ENCODE measurements at regions not wholly inside any gene's neighbourhood (a gene's known extent, or its start where the extent isn't known, plus 50 kb on each side); places are given as distances from the start of the nearest gene placed in this dataset.

DNA sequence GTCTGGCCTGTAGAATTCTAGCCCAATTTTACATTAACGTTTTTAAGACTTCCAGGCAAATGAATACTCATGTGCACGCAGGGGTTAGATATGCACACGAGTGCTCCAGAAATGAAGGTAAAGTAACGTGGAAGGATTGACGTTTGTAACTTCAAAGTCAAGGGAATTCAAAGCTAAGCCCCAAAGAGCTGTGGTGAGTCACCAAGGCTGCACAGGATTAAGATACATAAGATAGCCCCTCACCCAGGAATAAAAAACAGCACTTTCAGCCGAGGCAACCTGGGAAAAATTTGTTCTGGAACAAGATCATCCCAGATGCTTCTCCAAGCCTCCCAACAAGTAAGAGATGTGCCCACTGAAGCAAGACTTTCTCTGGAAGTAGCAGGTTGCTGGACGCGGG lies 259.6 kb upstream of the PLXNA2 start:
- H3K27me3 Mint-ChIP-seq: peaks cover 17% of the 10 kb centered on the region
- peaks cover 4% of the 10 kb centered on the region for H3K4me1 Mint-ChIP-seq (ENCODE audit: low read depth)
- H3K27ac Mint-ChIP-seq: no peak overlapping the region
- H3K4me3 Mint-ChIP-seq (ENCODE audit: low read depth): no peak overlapping the region
- peaks cover 3% of the 10 kb centered on the region for H3K9me3 Mint-ChIP-seq (ENCODE audit: low read depth)
- no peak for DNase-seq (ENCODE audit: low spot score, unreplicated experiment)
- H3K36me3 Mint-ChIP-seq (ENCODE audit: insufficient read depth): no peaks in the 10 kb centered on the region
- TF ChIP-seq, protein P1, sequence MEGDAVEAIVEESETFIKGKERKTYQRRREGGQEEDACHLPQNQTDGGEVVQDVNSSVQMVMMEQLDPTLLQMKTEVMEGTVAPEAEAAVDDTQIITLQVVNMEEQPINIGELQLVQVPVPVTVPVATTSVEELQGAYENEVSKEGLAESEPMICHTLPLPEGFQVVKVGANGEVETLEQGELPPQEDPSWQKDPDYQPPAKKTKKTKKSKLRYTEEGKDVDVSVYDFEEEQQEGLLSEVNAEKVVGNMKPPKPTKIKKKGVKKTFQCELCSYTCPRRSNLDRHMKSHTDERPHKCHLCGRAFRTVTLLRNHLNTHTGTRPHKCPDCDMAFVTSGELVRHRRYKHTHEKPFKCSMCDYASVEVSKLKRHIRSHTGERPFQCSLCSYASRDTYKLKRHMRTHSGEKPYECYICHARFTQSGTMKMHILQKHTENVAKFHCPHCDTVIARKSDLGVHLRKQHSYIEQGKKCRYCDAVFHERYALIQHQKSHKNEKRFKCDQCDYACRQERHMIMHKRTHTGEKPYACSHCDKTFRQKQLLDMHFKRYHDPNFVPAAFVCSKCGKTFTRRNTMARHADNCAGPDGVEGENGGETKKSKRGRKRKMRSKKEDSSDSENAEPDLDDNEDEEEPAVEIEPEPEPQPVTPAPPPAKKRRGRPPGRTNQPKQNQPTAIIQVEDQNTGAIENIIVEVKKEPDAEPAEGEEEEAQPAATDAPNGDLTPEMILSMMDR (IDR thresholded peaks at IDR 0.05; ENCODE audit: unreplicated experiment): no peak

DNA sequence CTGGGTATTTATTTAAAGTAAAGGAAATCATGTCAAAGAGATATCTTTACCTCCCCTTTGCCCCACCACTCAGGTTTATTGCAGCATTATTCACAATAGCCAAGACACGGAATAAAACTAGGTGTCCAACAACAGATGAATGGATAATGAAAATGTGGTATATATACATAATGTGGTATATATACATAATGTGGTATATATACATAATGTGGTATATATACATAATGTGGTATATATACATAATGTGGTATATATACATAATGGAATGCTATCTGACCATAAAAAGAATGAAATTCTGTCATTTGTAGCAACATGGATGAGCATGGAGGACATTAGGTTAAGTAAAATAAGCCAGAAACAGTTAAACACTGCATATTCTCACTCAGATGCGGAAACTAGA lies 262.6 kb upstream of the PLXNA2 start:
- H3K27ac Mint-ChIP-seq: no peak overlapping the region
- no peaks in the 10 kb centered on the region for H3K36me3 Mint-ChIP-seq (ENCODE audit: insufficient read depth)
- peaks cover 15% of the 10 kb centered on the region for H3K27me3 Mint-ChIP-seq
- H3K4me3 Mint-ChIP-seq (ENCODE audit: low read depth): no peak overlapping the region
- no peaks in the 10 kb centered on the region for H3K9me3 Mint-ChIP-seq (ENCODE audit: low read depth)
- DNase-seq (ENCODE audit: low spot score, unreplicated experiment): no peak
- H3K4me1 Mint-ChIP-seq (ENCODE audit: low read depth): peaks cover 8% of the 10 kb centered on the region
- TF ChIP-seq, protein P1 (IDR thresholded peaks at IDR 0.05; ENCODE audit: unreplicated experiment): no peak

DNA sequence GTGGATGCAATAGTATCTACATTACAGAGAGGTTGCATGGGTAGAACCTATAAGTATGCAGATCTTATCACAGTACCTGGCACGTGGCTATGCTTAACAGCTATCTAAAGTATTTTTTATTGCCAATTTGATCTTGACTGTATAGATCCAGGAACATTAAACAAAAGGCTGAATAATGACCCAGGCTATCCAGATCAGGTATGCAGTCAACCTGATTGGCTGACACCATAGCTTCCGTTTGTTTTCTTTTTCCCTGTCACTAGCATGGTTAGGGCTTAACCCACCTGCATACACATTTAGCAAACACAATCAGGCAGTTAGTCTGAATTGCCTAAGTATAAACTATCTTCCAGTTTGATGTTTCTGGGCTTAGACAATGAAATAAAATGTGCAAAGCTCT lies 264.9 kb upstream of the PLXNA2 start:
- TF ChIP-seq, protein P1 (IDR thresholded peaks at IDR 0.05; ENCODE audit: unreplicated experiment): no peak
- Mint-ChIP-seq H3K9me3 (ENCODE audit: low read depth) (no peaks in the 10 kb centered on the region), H3K4me1 (ENCODE audit: low read depth) (peaks cover 8% of the 10 kb centered on the region), H3K36me3 (ENCODE audit: insufficient read depth) (no peaks in the 10 kb centered on the region), H3K27me3 (peaks cover 28% of the 10 kb centered on the region), H3K4me3 (ENCODE audit: low read depth) (no peak overlapping the region), H3K27ac (no peak overlapping the region)
- no peak for DNase-seq (ENCODE audit: low spot score, unreplicated experiment)

DNA sequence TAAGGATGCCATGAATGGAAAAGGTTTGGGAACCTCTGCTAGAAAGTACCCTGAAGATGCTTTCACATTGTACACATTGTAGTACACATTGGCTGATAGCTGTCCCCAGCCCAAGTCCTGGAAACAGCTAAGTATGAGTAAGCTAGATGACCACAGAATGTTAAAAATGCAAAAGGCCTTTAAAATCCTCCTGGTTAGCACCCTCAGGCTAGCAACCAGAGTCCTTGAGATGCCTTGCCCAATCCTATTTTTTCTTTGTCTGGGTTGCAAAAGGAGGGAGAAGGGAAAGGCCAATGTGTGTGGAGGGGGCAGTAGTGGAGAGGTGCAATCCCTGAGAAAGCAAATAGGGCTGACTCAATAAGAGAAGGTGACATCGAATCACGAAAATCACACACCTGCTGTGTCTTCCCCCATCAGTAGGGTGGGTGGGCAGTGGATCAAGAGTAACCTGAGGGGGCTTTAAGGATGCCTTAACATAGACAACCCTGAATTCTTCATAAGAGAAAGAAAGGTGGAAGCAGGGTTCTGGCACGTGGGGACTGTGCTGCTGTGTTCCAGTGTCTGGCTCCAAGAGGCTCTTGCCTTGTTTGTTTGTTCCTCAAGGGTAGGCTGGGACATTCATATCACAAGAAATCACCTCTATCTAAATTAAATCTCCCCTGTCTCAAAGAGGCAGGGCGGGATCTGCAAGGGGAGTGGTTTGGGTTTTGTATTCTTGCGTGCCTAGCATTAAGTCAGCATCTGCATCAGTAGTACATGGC lies 266.2 kb upstream of the PLXNA2 start:
- H3K36me3 Mint-ChIP-seq (ENCODE audit: insufficient read depth): no peaks in the 10 kb centered on the region
- TF ChIP-seq, protein P1 (IDR thresholded peaks at IDR 0.05; ENCODE audit: unreplicated experiment): no peak
- H3K4me3 Mint-ChIP-seq (ENCODE audit: low read depth): no peak overlapping the region
- DNase-seq (ENCODE audit: low spot score, unreplicated experiment): no peak
- no peak overlapping the region for H3K27ac Mint-ChIP-seq
- H3K27me3 Mint-ChIP-seq: peaks cover 25% of the 10 kb centered on the region
- peaks cover 10% of the 10 kb centered on the region for H3K4me1 Mint-ChIP-seq (ENCODE audit: low read depth)
- no peaks in the 10 kb centered on the region for H3K9me3 Mint-ChIP-seq (ENCODE audit: low read depth)

DNA sequence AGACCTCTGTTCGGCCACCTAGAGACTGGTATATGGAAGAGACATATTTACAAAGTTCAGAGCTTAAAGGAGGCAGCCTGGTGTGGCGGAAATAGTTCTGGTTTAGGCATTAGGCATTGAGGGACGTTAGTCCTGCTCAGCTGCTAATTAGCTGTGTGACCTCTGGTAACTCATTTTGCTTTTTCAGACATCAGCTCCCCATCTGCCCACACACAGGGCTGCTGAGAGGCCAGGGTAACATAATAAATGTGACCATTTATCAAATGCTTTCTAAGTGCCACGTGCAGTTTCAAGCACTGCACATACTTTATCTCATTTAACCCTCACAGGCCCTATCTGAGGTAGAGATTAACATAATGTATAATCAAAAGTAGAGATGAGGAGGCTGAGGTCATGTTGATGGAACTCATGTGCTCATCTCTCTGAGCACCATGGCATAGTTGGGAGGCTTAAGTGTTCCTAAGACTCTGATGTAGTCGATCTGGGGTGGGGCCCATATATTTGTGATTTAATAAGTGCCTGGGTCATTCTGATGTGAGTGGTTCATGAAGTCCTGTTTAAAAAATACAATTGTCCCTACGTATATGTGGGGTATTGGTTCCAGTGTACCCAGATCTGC lies 267.2 kb upstream of the PLXNA2 start:
- H3K36me3 Mint-ChIP-seq (ENCODE audit: insufficient read depth): peaks cover 2% of the 10 kb centered on the region
- TF ChIP-seq, protein P1 (IDR thresholded peaks at IDR 0.05; ENCODE audit: unreplicated experiment): no peak
- DNase-seq (ENCODE audit: low spot score, unreplicated experiment): no peak
- H3K27me3 Mint-ChIP-seq: peaks cover 25% of the 10 kb centered on the region
- no peak overlapping the region for H3K27ac Mint-ChIP-seq
- peaks cover 11% of the 10 kb centered on the region for H3K4me1 Mint-ChIP-seq (ENCODE audit: low read depth)
- H3K9me3 Mint-ChIP-seq (ENCODE audit: low read depth): peaks cover 4% of the 10 kb centered on the region
- H3K4me3 Mint-ChIP-seq (ENCODE audit: low read depth): no peak overlapping the region
